HepG2 (cell line): ENCODE measurements at regions not wholly inside any gene's neighbourhood (a gene's known extent, or its start where the extent isn't known, plus 50 kb on each side); places are given as distances from the start of the nearest gene placed in this dataset.

Experiments
- AHDC1 ChIP-seq: sonication (generic); formaldehyde crosslinking; IDR thresholded peaks from 2 replicates; pipeline ENCODE4 v1.5.1; 2020; ENCODE audit warnings: mild to moderate bottlenecking, missing genetic modification reagents, borderline replicate concordance
- CHD4 ChIP-seq: fragments of 200-600 bp; sonication (generic); IDR thresholded peaks from 2 replicates; pipeline ENCODE4 v1.7.0; 2017; ENCODE audit warnings: mild to moderate bottlenecking, low read length, borderline replicate concordance
- EP300 ChIP-seq, 3 experiments: sonication (generic) in 1 of 3; formaldehyde crosslinking in 1 of 3; IDR thresholded peaks; 2 replicates each; pipeline versions ENCODE4 v1.5.1 to v1.6.1; 2011 to 2020; ENCODE audit warnings: low read depth in 2 of 3, low read length in 2 of 3, borderline replicate concordance in 1 of 3, improper control_type of control experiment in 1 of 3, mild to moderate bottlenecking in 1 of 3, missing genetic modification reagents in 1 of 3, moderate library complexity in 1 of 3
- FOXP4 ChIP-seq: sonication (generic); formaldehyde crosslinking; IDR thresholded peaks from 2 replicates; pipeline ENCODE4 v1.4.0; 2020; ENCODE audit warnings: missing genetic modification reagents
- HNF1B ChIP-seq: sonication (generic); formaldehyde crosslinking; IDR thresholded peaks from 2 replicates; pipeline ENCODE4 v1.5.1; 2020; ENCODE audit warnings: mild to moderate bottlenecking, moderate library complexity, missing genetic modification reagents
- KMT2A ChIP-seq: sonication (generic); formaldehyde crosslinking; IDR thresholded peaks from 2 replicates; pipeline ENCODE4 v1.4.0; 2020; ENCODE audit warnings: missing genetic modification reagents
- LCORL ChIP-seq, 2 experiments: fragments of 450-650 bp in 1 of 2; sonication (generic) in 1 of 2; formaldehyde crosslinking in 1 of 2; IDR thresholded peaks; 2 replicates each; pipeline versions ENCODE4 v1.5.0 to v1.6.1; 2017 to 2020; ENCODE audit warnings: antibody characterized with exemption in 1 of 2, missing genetic modification reagents in 1 of 2
- NR2F6 ChIP-seq, 2 experiments: IDR thresholded peaks; 2 replicates each; pipeline ENCODE4 v1.6.1; 2016; ENCODE audit warnings: antibody characterized with exemption in 1 of 2, mild to moderate bottlenecking in 1 of 2
- SALL1 ChIP-seq: sonication (generic); formaldehyde crosslinking; IDR thresholded peaks from 2 replicates; pipeline ENCODE4 v1.8.0; 2022; ENCODE audit warnings: mild to moderate bottlenecking, missing genetic modification reagents
- ZBTB7A ChIP-seq: sonication (generic); formaldehyde crosslinking; IDR thresholded peaks from 2 replicates; pipeline ENCODE4 v1.8.0; 2022; ENCODE audit warnings: mild to moderate bottlenecking, missing genetic modification reagents
- ZNF788 ChIP-seq: sonication (generic); formaldehyde crosslinking; IDR thresholded peaks from 2 replicates; pipeline ENCODE4 v1.5.0; 2020; ENCODE audit warnings: mild to moderate bottlenecking, missing genetic modification reagents, borderline replicate concordance
- TF ChIP-seq, protein P1 (sequence below): sonication (generic); formaldehyde crosslinking; IDR thresholded peaks from 2 replicates; pipeline ENCODE4 v1.5.0; 2020; ENCODE audit warnings: missing genetic modification reagents, mild to moderate bottlenecking, borderline replicate concordance
- TF ChIP-seq, protein P2 (sequence below): sonication (generic); formaldehyde crosslinking; IDR thresholded peaks from 2 replicates; pipeline ENCODE4 v1.8.0; 2022; ENCODE audit warnings: mild to moderate bottlenecking, missing genetic modification reagents; ENCODE audit not compliant: insufficient replicate concordance

GRCh38 chr2:240255811-240256703, 115.6 kb upstream of the OTOS start (continued):
- TF ChIP-seq HNF1B (CRISPR knock-in tag) (peak; percentile 26; the same call in 1 of the 2 replicates), ZBTB7A (CRISPR knock-in tag) (peak; percentile 46; the same call in 1 of the 2 replicates), LCORL (IDR thresholded peaks at IDR 0.05) (no peak), LCORL (CRISPR knock-in tag; IDR thresholded peaks at IDR 0.05) (peak; percentile 89), SALL1 (peak; percentile 57), FOXP4 (CRISPR knock-in tag) (peak; percentile 42), ZNF788 (CRISPR knock-in tag) (peak; percentile 83; the same call in 1 of the 2 replicates), EP300 (IDR thresholded peaks at IDR 0.05; ENCODE audit: low read depth in 2 of 2, low read length in 2 of 2) (peak; percentile 74 to 82; a peak in 3 of 4 replicates), EP300 (CRISPR knock-in tag; IDR thresholded peaks at IDR 0.05; ENCODE audit: borderline replicate concordance) (peak; percentile 89; the same call in 1 of the 2 replicates), AHDC1 (peak; percentile 61; the same call in 1 of the 2 replicates), CHD4 (peak; percentile 44; the same call in 1 of the 2 replicates), KMT2A (peak; percentile 67), NR2F6 (IDR thresholded peaks at IDR 0.05) (peak; percentile 47), NR2F6 (CRISPR knock-in tag; IDR thresholded peaks at IDR 0.05) (peak; percentile 77)
- TF ChIP-seq, protein P1, sequence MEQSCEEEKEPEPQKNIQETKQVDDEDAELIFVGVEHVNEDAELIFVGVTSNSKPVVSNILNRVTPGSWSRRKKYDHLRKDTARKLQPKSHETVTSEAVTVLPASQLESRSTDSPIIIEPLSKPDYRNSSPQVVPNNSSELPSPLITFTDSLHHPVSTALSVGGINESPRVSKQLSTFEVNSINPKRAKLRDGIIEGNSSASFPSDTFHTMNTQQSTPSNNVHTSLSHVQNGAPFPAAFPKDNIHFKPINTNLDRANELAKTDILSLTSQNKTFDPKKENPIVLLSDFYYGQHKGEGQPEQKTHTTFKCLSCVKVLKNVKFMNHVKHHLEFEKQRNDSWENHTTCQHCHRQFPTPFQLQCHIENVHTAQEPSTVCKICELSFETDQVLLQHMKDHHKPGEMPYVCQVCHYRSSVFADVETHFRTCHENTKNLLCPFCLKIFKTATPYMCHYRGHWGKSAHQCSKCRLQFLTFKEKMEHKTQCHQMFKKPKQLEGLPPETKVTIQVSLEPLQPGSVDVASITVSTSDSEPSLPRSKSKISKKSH (CRISPR knock-in tag): peak; percentile 64; the same call in 1 of the 2 replicates
- TF ChIP-seq, protein P2, sequence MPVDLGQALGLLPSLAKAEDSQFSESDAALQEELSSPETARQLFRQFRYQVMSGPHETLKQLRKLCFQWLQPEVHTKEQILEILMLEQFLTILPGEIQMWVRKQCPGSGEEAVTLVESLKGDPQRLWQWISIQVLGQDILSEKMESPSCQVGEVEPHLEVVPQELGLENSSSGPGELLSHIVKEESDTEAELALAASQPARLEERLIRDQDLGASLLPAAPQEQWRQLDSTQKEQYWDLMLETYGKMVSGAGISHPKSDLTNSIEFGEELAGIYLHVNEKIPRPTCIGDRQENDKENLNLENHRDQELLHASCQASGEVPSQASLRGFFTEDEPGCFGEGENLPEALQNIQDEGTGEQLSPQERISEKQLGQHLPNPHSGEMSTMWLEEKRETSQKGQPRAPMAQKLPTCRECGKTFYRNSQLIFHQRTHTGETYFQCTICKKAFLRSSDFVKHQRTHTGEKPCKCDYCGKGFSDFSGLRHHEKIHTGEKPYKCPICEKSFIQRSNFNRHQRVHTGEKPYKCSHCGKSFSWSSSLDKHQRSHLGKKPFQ (CRISPR knock-in tag): peak; percentile 36
